SK-N-SH (cell line): ENCODE measurements at regions not wholly inside any gene's neighbourhood (a gene's known extent, or its start where the extent isn't known, plus 50 kb on each side); places are given as distances from the start of the nearest gene placed in this dataset.

ENCODE experiments used
- CTCF ChIA-PET: fragments of 300-600, 350-600 bp; formaldehyde crosslinking; extraction: SDS; loops from one replicate; lab custom pipeline; 2021; lab: Yijun Ruan, JAX
- POLR2A ChIA-PET: fragments of 350-600 bp; sonication (Branson Sonifier 250); formaldehyde crosslinking; extraction: SDS; loops from one replicate; lab custom pipeline; 2020; ENCODE audit warnings: antibody characterized with exemption, inconsistent platforms; lab: Yijun Ruan, JAX
- DNase-seq: peaks from one replicate; pipeline ENCODE4 v3.0.0; 2012
- H2AFZ ChIP-seq: fragments of 200-600 bp; sonication (generic); 2 replicates; pipeline ENCODE4 v1.8.1; 2016; ENCODE audit warnings: antibody characterized with exemption, mild to moderate bottlenecking, low read depth
- H3F3A ChIP-seq: fragments of 200-600 bp; sonication (generic); replicated peaks from 2 replicates; pipeline ENCODE3; 2016; ENCODE audit warnings: antibody characterized with exemption, mild to moderate bottlenecking; ENCODE audit not compliant: insufficient read depth
- H3K27ac ChIP-seq, 2 experiments: fragments of 200-500 bp in 1 of 2; fragments of 200-600 bp in 1 of 2; sonication (Bioruptor generic) in 1 of 2; sonication (generic), shearing (Covaris generic) in 1 of 2; 2 replicates each; pipeline versions ENCODE4 v1.5.1 to v1.6.1; 2014 to 2016; ENCODE audit warnings: low read depth in 2 of 2, inconsistent platforms in 1 of 2, low read length in 1 of 2, mild to moderate bottlenecking in 1 of 2, mixed read lengths in 1 of 2
- H3K27me3 ChIP-seq: fragments of 200-600 bp; sonication (generic), shearing (Covaris generic); 2 replicates; pipeline ENCODE4 v1.6.1; 2016; ENCODE audit warnings: mixed run types; ENCODE audit not compliant: insufficient read depth
- H3K36me3 ChIP-seq, 2 experiments: fragments of 200-500 bp in 1 of 2; fragments of 200-600 bp in 1 of 2; sonication (Bioruptor generic) in 1 of 2; sonication (generic) in 1 of 2; replicated peaks in 1 of 2; 2 replicates each; pipeline versions ENCODE3 to v1.5.1; 2014 to 2016; ENCODE audit warnings: low read length in 1 of 2, mild to moderate bottlenecking in 1 of 2; ENCODE audit not compliant: insufficient read depth in 2 of 2, control insufficient read depth in 1 of 2
- H3K4me1 ChIP-seq, 2 experiments: fragments of 200-500 bp in 1 of 2; fragments of 200-600 bp in 1 of 2; sonication (Bioruptor generic) in 1 of 2; sonication (generic), shearing (Covaris generic) in 1 of 2; 2 replicates each; pipeline versions ENCODE4 v1.5.1 to v1.6.1; 2014 to 2016; ENCODE audit warnings: low read depth in 1 of 2, low read length in 1 of 2, mixed run types in 1 of 2; ENCODE audit not compliant: insufficient read depth in 2 of 2, control insufficient read depth in 1 of 2
- H3K4me2 ChIP-seq: fragments of 200-600 bp; sonication (generic), shearing (Covaris generic); 2 replicates; pipeline ENCODE4 v1.6.1; 2017; ENCODE audit warnings: mixed run types
- H3K4me3 ChIP-seq, 2 experiments: fragments of 200-500 bp in 1 of 2; fragments of 200-600 bp in 1 of 2; sonication (Bioruptor generic) in 1 of 2; sonication (generic), shearing (Covaris generic) in 1 of 2; 2 replicates each; pipeline versions ENCODE4 v1.5.1 to v1.8.1; 2014 to 2016; ENCODE audit warnings: low read depth in 2 of 2, inconsistent platforms in 1 of 2, low read length in 1 of 2, mild to moderate bottlenecking in 1 of 2, mixed read lengths in 1 of 2, moderate library complexity in 1 of 2
- H3K79me2 ChIP-seq: fragments of 200-600 bp; sonication (generic); 2 replicates; pipeline ENCODE4 v1.8.1; 2017; ENCODE audit warnings: mild to moderate bottlenecking; ENCODE audit not compliant: insufficient read depth
- H3K9ac ChIP-seq: fragments of 200-600 bp; sonication (generic); 2 replicates; pipeline ENCODE4 v1.6.1; 2017; ENCODE audit warnings: mixed run types
- H3K9me2 ChIP-seq: fragments of 200-600 bp; sonication (generic); 2 replicates; pipeline ENCODE4 v1.6.1; 2017; ENCODE audit warnings: mixed run types
- H3K9me3 ChIP-seq: fragments of 200-600 bp; sonication (generic); 2 replicates; pipeline ENCODE4 v1.6.1; 2017; ENCODE audit warnings: mixed run types, mild to moderate bottlenecking, moderate library complexity
- H4K20me1 ChIP-seq: fragments of 200-600 bp; sonication (generic); 2 replicates; pipeline ENCODE4 v1.6.1; 2017; ENCODE audit warnings: mild to moderate bottlenecking, mixed run types; ENCODE audit not compliant: insufficient read depth
- CHD2 ChIP-seq: fragments of 150-350 bp; IDR thresholded peaks from 2 replicates; pipeline ENCODE4 v1.6.1; 2018; ENCODE audit warnings: low read length; ENCODE audit not compliant: partially characterized antibody
- CTCF ChIP-seq: fragments of 200-600 bp; sonication (generic); IDR thresholded peaks from 2 replicates; pipeline ENCODE4 v1.6.1; 2017; ENCODE audit warnings: antibody characterized with exemption, mild to moderate bottlenecking, moderate library complexity
- EP300 ChIP-seq, 2 experiments: IDR thresholded peaks; 2 replicates each; pipeline versions ENCODE4 v1.4.0 to v1.6.1; 2012; ENCODE audit warnings: borderline replicate concordance in 1 of 2, low read depth in 1 of 2, low read length in 1 of 2
- EZH2phosphoT487 ChIP-seq: fragments of 200-600 bp; sonication (generic); IDR thresholded peaks from 2 replicates; pipeline ENCODE4 v1.6.1; 2017; ENCODE audit warnings: low read depth, mixed run types, mild to moderate bottlenecking, antibody characterized with exemption, moderate library complexity, borderline replicate concordance
- FOXM1 ChIP-seq: IDR thresholded peaks from 2 replicates; pipeline ENCODE4 v1.4.0; 2012; ENCODE audit warnings: low read depth, mild to moderate bottlenecking
- MXI1 ChIP-seq: IDR thresholded peaks from 2 replicates; pipeline ENCODE4 v1.6.1; 2012; ENCODE audit warnings: mild to moderate bottlenecking, low read depth, low read length, improper control_type of control experiment
- NFIC ChIP-seq: IDR thresholded peaks from 2 replicates; pipeline ENCODE4 v1.4.0; 2012; ENCODE audit warnings: borderline replicate concordance
- PBX3 ChIP-seq: IDR thresholded peaks from 2 replicates; pipeline ENCODE4; 2012
- RFX5 ChIP-seq: IDR thresholded peaks from 2 replicates; pipeline ENCODE4 v1.6.1; 2012; ENCODE audit warnings: mild to moderate bottlenecking, improper control_type of control experiment, low read length
- SIN3A ChIP-seq: IDR thresholded peaks from 2 replicates; pipeline ENCODE4 v1.6.1; 2012; ENCODE audit warnings: low read depth, mild to moderate bottlenecking, low read length, moderate library complexity, borderline replicate concordance
- SMC3 ChIP-seq: IDR thresholded peaks from 2 replicates; pipeline ENCODE4 v1.6.1; 2012; ENCODE audit warnings: low read depth, low read length, improper control_type of control experiment
- TAF1 ChIP-seq: IDR thresholded peaks from 2 replicates; pipeline ENCODE4 v1.6.1; 2012; ENCODE audit warnings: low read depth, mild to moderate bottlenecking, low read length, moderate library complexity, borderline replicate concordance
- TCF12 ChIP-seq: IDR thresholded peaks from 2 replicates; pipeline ENCODE4 v1.4.0; 2012
- TEAD4 ChIP-seq: IDR thresholded peaks from 2 replicates; pipeline ENCODE4 v1.4.0; 2012; ENCODE audit warnings: mild to moderate bottlenecking, borderline replicate concordance; ENCODE audit not compliant: insufficient read depth
- YY1 ChIP-seq: IDR thresholded peaks from 2 replicates; pipeline ENCODE4 v1.4.0; 2012; ENCODE audit warnings: low read depth, mild to moderate bottlenecking
- ZBTB33 ChIP-seq: IDR thresholded peaks from 2 replicates; pipeline ENCODE4 v1.4.0; 2012; ENCODE audit warnings: low read depth, borderline replicate concordance
- WGBS: methylation state at CpG from one replicate; pipeline ENCODE4 v1.1.6; 2017; ENCODE audit warnings: low lambda C conversion rate; 5-methylcytosine and 5-hydroxymethylcytosine counted together
- TF ChIP-seq, protein P1 (sequence below): fragments of 150-350 bp; IDR thresholded peaks from 2 replicates; pipeline ENCODE4 v1.6.1; 2016; ENCODE audit warnings: mild to moderate bottlenecking, low read depth, low read length
- TF ChIP-seq, protein P2 (sequence below): IDR thresholded peaks from 2 replicates; pipeline ENCODE4 v1.4.0; 2012; ENCODE audit warnings: low read depth, borderline replicate concordance

DNA sequence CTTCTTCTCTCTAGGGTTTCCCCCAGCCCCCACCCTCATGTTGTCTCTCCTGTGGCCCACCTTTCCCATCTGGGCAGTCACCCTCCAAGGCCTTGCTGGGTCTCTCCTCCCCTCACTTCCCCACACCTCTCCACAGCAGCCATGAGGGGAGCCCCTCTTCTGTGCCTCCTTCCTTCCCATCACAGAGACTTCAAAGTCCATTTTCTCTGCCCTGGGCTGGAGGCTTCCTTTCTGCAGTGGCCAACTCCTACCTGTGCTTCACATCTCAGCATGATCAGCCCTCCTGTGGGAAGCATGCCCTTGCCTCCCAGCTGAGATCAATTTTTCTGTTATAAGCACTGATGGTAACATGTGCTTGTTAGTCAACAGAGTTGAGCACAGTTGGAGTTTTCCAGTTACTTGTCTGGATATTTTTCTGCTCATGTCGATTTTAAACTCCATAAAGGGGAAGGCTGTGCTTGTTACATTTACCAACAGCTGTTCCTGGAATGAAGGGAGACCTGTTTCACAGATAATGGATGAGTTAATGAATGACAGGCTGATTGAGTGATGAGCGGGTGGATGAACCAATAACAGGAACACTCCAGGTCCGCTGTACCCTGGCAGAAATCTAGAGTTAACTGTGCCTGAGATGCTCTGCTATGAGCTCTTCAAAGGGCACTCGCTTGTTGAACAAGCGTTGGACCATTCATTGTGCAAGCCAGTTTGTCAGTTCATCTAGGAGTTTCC, 71.4 kb upstream of the PRSS58 start:
- no peak overlapping the region for H3K27ac ChIP-seq
- no peak for DNase-seq
- TF ChIP-seq TAF1 (no peak), RFX5 (no peak), NFIC (no peak), ZBTB33 (no peak), EZH2phosphoT487 (no peak), TCF12 (no peak), EP300 (IDR thresholded peaks at IDR 0.05; ENCODE audit: borderline replicate concordance in 1 of 2, low read depth in 1 of 2, low read length in 1 of 2) (no peak), MXI1 (no peak), TEAD4 (no peak), SIN3A (no peak), CHD2 (no peak), CTCF (no peak), PBX3 (no peak), FOXM1 (no peak), YY1 (no peak), SMC3 (no peak)
- TF ChIP-seq, protein P1, sequence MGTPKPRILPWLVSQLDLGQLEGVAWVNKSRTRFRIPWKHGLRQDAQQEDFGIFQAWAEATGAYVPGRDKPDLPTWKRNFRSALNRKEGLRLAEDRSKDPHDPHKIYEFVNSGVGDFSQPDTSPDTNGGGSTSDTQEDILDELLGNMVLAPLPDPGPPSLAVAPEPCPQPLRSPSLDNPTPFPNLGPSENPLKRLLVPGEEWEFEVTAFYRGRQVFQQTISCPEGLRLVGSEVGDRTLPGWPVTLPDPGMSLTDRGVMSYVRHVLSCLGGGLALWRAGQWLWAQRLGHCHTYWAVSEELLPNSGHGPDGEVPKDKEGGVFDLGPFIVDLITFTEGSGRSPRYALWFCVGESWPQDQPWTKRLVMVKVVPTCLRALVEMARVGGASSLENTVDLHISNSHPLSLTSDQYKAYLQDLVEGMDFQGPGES = no peak
- TF ChIP-seq, protein P2, sequence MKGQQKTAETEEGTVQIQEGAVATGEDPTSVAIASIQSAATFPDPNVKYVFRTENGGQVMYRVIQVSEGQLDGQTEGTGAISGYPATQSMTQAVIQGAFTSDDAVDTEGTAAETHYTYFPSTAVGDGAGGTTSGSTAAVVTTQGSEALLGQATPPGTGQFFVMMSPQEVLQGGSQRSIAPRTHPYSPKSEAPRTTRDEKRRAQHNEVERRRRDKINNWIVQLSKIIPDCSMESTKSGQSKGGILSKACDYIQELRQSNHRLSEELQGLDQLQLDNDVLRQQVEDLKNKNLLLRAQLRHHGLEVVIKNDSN = no peak
- CTCF ChIA-PET = interaction anchor here (0.8 kb wide), 1 partner anchor 28 kb away, joined by 4 read pairs; no protein-coding TSS in a partner anchor
- POLR2A ChIA-PET = no interaction called here
- H3K9me2 ChIP-seq = no peaks in the 10 kb centered on the region
- H3K4me1 ChIP-seq = no peaks in the 10 kb centered on the region
- H3K79me2 ChIP-seq = no peaks in the 10 kb centered on the region
- no peak overlapping the region for H3K9ac ChIP-seq
- no peak overlapping the region for H3K4me3 ChIP-seq
- no peaks in the 10 kb centered on the region for H3F3A ChIP-seq
- H3K9me3 ChIP-seq = no peaks in the 10 kb centered on the region
- H3K27me3 ChIP-seq = peaks cover 22% of the 10 kb centered on the region; the same call in 1 of the 2 replicates
- H3K4me2 ChIP-seq = no peak overlapping the region
- no peaks in the 10 kb centered on the region for H3K36me3 ChIP-seq
- H4K20me1 ChIP-seq = no peaks in the 10 kb centered on the region
- no peak overlapping the region for H2AFZ ChIP-seq
- WGBS = under 1% methylated on average over 5 of the region's 5 CpGs
